ENCODE measurements at regions not wholly inside any gene's neighbourhood (a gene's known extent, or its start where the extent isn't known, plus 50 kb on each side); places are given as distances from the start of the nearest gene placed in this dataset.

DNA sequence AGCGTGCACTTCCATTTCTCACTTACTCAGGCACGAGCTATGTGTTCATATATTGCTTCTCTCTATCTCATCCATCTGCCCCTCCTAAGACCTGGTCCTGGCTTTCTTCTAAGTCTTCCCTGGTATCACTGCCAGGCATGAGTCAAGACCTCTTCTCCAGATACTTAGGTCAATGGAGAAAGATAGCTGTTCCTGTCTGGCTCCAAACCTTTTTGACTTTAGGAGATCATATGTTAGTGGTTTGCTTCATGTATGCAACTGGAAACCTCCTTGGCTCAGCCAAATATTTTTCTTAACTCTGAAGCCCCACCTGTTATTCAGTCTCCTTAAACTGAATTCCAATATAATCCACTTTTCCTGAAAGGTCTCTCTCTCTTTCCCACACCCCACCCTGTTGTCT, 211.6 kb upstream of the PTBP2 start:
- H3K9me1 ChIP-seq (ENCODE audit: control insufficient read depth, extremely low read depth, insufficient read depth, low read length) = no peaks in the 10 kb centered on the region
- no peak overlapping the region for H3K27ac ChIP-seq (ENCODE audit: control insufficient read depth, insufficient read depth, low read length)
- no peaks in the 10 kb centered on the region for H3K9me3 ChIP-seq (ENCODE audit: control insufficient read depth, low read depth, low read length)
- no peak overlapping the region for H3K4me2 ChIP-seq (ENCODE audit: control insufficient read depth, extremely low read depth, insufficient read depth, low read depth, low read length)
- H3K9ac ChIP-seq (ENCODE audit: control insufficient read depth, extremely low read depth, insufficient read depth, low read length) = no peak overlapping the region
- no peaks in the 10 kb centered on the region for H4K20me1 ChIP-seq (ENCODE audit: control insufficient read depth, extremely low read depth, insufficient read depth, low read length)
- no peak overlapping the region for H2AFZ ChIP-seq (ENCODE audit: control insufficient read depth, low read length)
- TF ChIP-seq, protein P1, sequence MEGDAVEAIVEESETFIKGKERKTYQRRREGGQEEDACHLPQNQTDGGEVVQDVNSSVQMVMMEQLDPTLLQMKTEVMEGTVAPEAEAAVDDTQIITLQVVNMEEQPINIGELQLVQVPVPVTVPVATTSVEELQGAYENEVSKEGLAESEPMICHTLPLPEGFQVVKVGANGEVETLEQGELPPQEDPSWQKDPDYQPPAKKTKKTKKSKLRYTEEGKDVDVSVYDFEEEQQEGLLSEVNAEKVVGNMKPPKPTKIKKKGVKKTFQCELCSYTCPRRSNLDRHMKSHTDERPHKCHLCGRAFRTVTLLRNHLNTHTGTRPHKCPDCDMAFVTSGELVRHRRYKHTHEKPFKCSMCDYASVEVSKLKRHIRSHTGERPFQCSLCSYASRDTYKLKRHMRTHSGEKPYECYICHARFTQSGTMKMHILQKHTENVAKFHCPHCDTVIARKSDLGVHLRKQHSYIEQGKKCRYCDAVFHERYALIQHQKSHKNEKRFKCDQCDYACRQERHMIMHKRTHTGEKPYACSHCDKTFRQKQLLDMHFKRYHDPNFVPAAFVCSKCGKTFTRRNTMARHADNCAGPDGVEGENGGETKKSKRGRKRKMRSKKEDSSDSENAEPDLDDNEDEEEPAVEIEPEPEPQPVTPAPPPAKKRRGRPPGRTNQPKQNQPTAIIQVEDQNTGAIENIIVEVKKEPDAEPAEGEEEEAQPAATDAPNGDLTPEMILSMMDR (optimal IDR thresholded peaks at IDR 0.05 in 1 of 3, IDR thresholded peaks at IDR 0.05 in 1 of 3, conservative IDR thresholded peaks at IDR 0.05 in 1 of 3; ENCODE audit: extremely low read depth in 1 of 3, insufficient read depth in 2 of 3, low read length in 3 of 3) = no peak
- no peak for TF ChIP-seq EZH2 (IDR thresholded peaks at IDR 0.05; ENCODE audit: low read length)
- H3K4me3 ChIP-seq (ENCODE audit: control insufficient read depth in 2 of 3, extremely low read depth in 1 of 3, insufficient read depth in 2 of 3, low read depth in 1 of 3, low read length in 3 of 3) = no peak overlapping the region
- H3K4me1 ChIP-seq (ENCODE audit: control insufficient read depth, extremely low read depth, insufficient read depth, low read length) = no peaks in the 10 kb centered on the region
- no peaks in the 10 kb centered on the region for H3K27me3 ChIP-seq (ENCODE audit: control insufficient read depth, extremely low read depth, insufficient read depth, low read length)
- dilution Hi-C loops (cut with MboI; ENCODE audit: extremely low pct_ligation_motif_present, low sequenced_read_pairs) = no loop called here
- no peak for FAIRE-seq
- H3K36me3 ChIP-seq (ENCODE audit: control insufficient read depth in 2 of 2, extremely low read depth in 1 of 2, insufficient read depth in 2 of 2, low read length in 2 of 2) = no peaks in the 10 kb centered on the region
- DNase-seq (ENCODE audit: low read depth, low spot score) = no peak
- no peaks in the 10 kb centered on the region for H3K79me2 ChIP-seq (ENCODE audit: control insufficient read depth, insufficient read depth, low read length)

DNA sequence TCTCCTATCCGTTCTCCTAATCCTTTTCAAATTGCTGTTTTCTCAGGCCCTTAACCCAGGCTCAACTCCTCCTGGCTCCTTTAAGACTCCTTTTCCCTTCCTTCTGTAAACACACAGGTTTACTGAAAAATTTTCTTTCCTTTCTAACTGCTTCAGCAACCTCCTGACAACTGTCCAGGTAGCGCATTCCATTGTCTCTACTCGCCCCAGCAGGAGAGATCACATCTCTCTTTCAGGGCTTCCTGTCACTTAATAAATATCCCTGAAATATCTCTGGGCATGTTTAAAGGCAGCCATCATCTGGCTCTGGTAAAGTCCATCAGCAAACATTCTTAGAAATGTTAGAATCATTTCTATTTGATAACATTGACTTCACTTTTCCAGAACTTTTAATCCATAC, 211.2 kb upstream of the PTBP2 start:
- dilution Hi-C loops (cut with MboI; ENCODE audit: extremely low pct_ligation_motif_present, low sequenced_read_pairs) = no loop called here
- Histone ChIP-seq H3K27me3 (ENCODE audit: control insufficient read depth, extremely low read depth, insufficient read depth, low read length) (no peaks in the 10 kb centered on the region), H3K9me1 (ENCODE audit: control insufficient read depth, extremely low read depth, insufficient read depth, low read length) (no peaks in the 10 kb centered on the region), H3K4me3 (ENCODE audit: control insufficient read depth in 2 of 3, extremely low read depth in 1 of 3, insufficient read depth in 2 of 3, low read depth in 1 of 3, low read length in 3 of 3) (no peak overlapping the region), H4K20me1 (ENCODE audit: control insufficient read depth, extremely low read depth, insufficient read depth, low read length) (no peaks in the 10 kb centered on the region), H3K27ac (ENCODE audit: control insufficient read depth, insufficient read depth, low read length) (no peak overlapping the region), H3K4me2 (ENCODE audit: control insufficient read depth, extremely low read depth, insufficient read depth, low read depth, low read length) (no peak overlapping the region), H3K9ac (ENCODE audit: control insufficient read depth, extremely low read depth, insufficient read depth, low read length) (no peak overlapping the region), H2AFZ (ENCODE audit: control insufficient read depth, low read length) (no peak overlapping the region), H3K79me2 (ENCODE audit: control insufficient read depth, insufficient read depth, low read length) (no peaks in the 10 kb centered on the region), H3K9me3 (ENCODE audit: control insufficient read depth, low read depth, low read length) (no peaks in the 10 kb centered on the region), H3K4me1 (ENCODE audit: control insufficient read depth, extremely low read depth, insufficient read depth, low read length) (no peaks in the 10 kb centered on the region), H3K36me3 (ENCODE audit: control insufficient read depth in 2 of 2, extremely low read depth in 1 of 2, insufficient read depth in 2 of 2, low read length in 2 of 2) (no peaks in the 10 kb centered on the region)
- no peak for DNase-seq (ENCODE audit: low read depth, low spot score)
- no peak for TF ChIP-seq EZH2 (IDR thresholded peaks at IDR 0.05; ENCODE audit: low read length)
- TF ChIP-seq, protein P1 (optimal IDR thresholded peaks at IDR 0.05 in 1 of 3, IDR thresholded peaks at IDR 0.05 in 1 of 3, conservative IDR thresholded peaks at IDR 0.05 in 1 of 3; ENCODE audit: extremely low read depth in 1 of 3, insufficient read depth in 2 of 3, low read length in 3 of 3) = no peak
- FAIRE-seq = no peak

All from keratinocyte (primary cell).